ENCODE measurements at regions not wholly inside any gene's neighbourhood (a gene's known extent, or its start where the extent isn't known, plus 50 kb on each side); places are given as distances from the start of the nearest gene placed in this dataset.

DNA sequence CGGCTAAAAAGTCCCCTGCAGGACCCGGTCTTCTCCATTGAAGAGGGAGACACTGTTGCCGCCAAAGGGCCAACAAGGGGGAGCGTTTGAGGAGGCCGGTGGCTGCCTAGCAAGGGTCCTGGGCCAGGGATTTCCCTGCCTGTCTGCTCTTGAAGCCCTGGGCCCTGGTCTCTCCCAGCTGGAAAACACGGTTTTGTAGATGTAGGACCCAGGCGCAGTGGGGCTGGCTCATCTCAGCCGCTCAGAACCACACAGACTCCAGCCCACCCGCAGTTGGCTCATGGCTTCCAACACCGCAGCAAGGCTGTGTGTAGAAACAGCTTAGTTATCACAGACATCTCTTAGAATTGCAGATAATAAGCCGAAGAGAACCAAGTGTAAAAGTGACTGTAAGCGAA, 57.1 kb upstream of the TWIST2 start:
- in situ Hi-C loops (cut with MboI; ENCODE audit: low pct_ligation_motif_present in 1 of 4, low pct_unique_long_range_greater_than_20kb in 1 of 4, low sequenced_read_pairs in 3 of 4), result loop anchor here in 3 of 4 donors (25.0 kb wide), 1 partner anchor 429 kb away; no protein-coding TSS in a partner anchor
- TF ChIP-seq, protein P1, sequence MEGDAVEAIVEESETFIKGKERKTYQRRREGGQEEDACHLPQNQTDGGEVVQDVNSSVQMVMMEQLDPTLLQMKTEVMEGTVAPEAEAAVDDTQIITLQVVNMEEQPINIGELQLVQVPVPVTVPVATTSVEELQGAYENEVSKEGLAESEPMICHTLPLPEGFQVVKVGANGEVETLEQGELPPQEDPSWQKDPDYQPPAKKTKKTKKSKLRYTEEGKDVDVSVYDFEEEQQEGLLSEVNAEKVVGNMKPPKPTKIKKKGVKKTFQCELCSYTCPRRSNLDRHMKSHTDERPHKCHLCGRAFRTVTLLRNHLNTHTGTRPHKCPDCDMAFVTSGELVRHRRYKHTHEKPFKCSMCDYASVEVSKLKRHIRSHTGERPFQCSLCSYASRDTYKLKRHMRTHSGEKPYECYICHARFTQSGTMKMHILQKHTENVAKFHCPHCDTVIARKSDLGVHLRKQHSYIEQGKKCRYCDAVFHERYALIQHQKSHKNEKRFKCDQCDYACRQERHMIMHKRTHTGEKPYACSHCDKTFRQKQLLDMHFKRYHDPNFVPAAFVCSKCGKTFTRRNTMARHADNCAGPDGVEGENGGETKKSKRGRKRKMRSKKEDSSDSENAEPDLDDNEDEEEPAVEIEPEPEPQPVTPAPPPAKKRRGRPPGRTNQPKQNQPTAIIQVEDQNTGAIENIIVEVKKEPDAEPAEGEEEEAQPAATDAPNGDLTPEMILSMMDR (IDR thresholded peaks at IDR 0.05), result no peak
- TF ChIP-seq POLR2A (IDR thresholded peaks at IDR 0.05), result no peak
- TF ChIP-seq EP300 (IDR thresholded peaks at IDR 0.05; ENCODE audit: low read depth), result no peak
- TF ChIP-seq POLR2AphosphoS5 (IDR thresholded peaks at IDR 0.05), result no peak
- Histone ChIP-seq H3K36me3 (no peaks in the 10 kb centered on the region), H3K27ac (peak overlapping the region in 3 of 4 donors; percentile 20 to 51 (median 33)), H3K4me3 (no peak overlapping the region), H3K4me1 (no peaks in the 10 kb centered on the region), H3K9me3 (no peaks in the 10 kb centered on the region), H3K27me3 (no peaks in the 10 kb centered on the region)
- intact Hi-C loops (cut with DNase I; ENCODE audit: low total_unique reads), result no loop called here
- no peak for DNase-seq
- WGBS, 2 donors (ENCODE audit: low coverage in 1 of 2), result 43 to 71% methylated on average over 4 to 12 of the region's 12 CpGs

DNA sequence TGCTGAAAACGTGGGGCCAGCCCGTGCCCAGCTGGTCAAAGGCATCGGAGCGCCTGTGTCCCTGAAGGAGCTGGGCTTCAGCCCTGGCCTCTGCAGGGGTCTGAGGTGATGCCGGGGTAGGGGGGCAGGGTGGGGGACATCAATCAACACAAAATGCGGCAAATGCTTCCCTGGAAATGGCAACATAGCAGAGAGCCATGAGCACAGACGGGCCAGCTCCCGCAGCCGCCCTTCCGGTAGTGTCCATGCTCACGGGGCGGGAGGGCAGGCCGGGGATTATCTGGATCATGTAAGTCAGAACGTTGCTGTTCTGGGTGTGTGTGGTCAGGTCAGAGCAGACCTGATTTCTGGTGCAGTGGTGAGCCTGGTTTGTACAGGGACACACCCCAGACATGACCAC, 56.5 kb upstream of the TWIST2 start:
- H3K4me1 ChIP-seq, result no peaks in the 10 kb centered on the region
- peak overlapping the region in 3 of 4 donors; percentile 20 to 51 (median 33) for H3K27ac ChIP-seq
- no peak for DNase-seq
- no peaks in the 10 kb centered on the region for H3K36me3 ChIP-seq
- H3K4me3 ChIP-seq, result no peak overlapping the region
- no peaks in the 10 kb centered on the region for H3K27me3 ChIP-seq
- intact Hi-C loops (cut with DNase I; ENCODE audit: low total_unique reads), result no loop called here
- H3K9me3 ChIP-seq, result no peaks in the 10 kb centered on the region
- TF ChIP-seq POLR2AphosphoS5 (IDR thresholded peaks at IDR 0.05) (no peak), EP300 (IDR thresholded peaks at IDR 0.05; ENCODE audit: low read depth) (no peak), POLR2A (IDR thresholded peaks at IDR 0.05) (no peak)
- TF ChIP-seq, protein P1 (IDR thresholded peaks at IDR 0.05), result no peak
- in situ Hi-C loops (cut with MboI; ENCODE audit: low pct_ligation_motif_present in 1 of 4, low pct_unique_long_range_greater_than_20kb in 1 of 4, low sequenced_read_pairs in 3 of 4), result loop anchor here in 3 of 4 donors (25.0 kb wide), 1 partner anchor 429 kb away; no protein-coding TSS in a partner anchor
- WGBS, 2 donors (ENCODE audit: low coverage in 1 of 2), result 44 to 76% methylated on average over 3 to 14 of the region's 14 CpGs

DNA sequence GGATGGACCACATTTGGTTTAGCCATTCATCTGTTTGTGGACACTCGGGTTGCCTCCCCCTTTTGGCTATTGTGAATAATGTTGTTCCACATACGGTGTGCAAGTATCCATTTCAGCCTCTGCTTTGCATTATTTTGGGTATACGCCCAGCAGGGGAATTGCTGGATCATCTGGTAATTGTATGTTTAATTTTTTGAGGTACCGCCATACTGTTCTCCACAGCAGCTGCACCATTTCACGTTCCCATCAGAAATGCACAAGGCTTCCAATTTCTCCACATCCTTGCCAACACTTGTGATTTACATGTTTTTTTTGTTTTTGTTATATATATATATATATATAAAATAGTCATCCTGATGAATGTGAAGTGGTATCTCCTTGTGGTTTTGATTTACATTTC, 54.6 kb upstream of the TWIST2 start:
- intact Hi-C loops (cut with DNase I; ENCODE audit: low total_unique reads) (no loop called here), in situ Hi-C loops (cut with MboI; ENCODE audit: low pct_ligation_motif_present in 1 of 4, low pct_unique_long_range_greater_than_20kb in 1 of 4, low sequenced_read_pairs in 3 of 4) (loop anchor here in 3 of 4 donors (25.0 kb wide), 1 partner anchor 431 kb away; no protein-coding TSS in a partner anchor)
- Histone ChIP-seq H3K4me1 (no peaks in the 10 kb centered on the region), H3K4me3 (no peak overlapping the region), H3K9me3 (no peaks in the 10 kb centered on the region), H3K36me3 (no peaks in the 10 kb centered on the region), H3K27ac (no peak overlapping the region), H3K27me3 (no peaks in the 10 kb centered on the region)
- TF ChIP-seq, protein P1 (IDR thresholded peaks at IDR 0.05), result no peak
- TF ChIP-seq POLR2A (IDR thresholded peaks at IDR 0.05), result no peak
- no peak for TF ChIP-seq POLR2AphosphoS5 (IDR thresholded peaks at IDR 0.05)
- no peak for TF ChIP-seq EP300 (IDR thresholded peaks at IDR 0.05; ENCODE audit: low read depth)
- 84 to 86% methylated on average over 5 of the region's 5 CpGs for WGBS, 2 donors (ENCODE audit: low coverage in 1 of 2)
- DNase-seq, result no peak

DNA sequence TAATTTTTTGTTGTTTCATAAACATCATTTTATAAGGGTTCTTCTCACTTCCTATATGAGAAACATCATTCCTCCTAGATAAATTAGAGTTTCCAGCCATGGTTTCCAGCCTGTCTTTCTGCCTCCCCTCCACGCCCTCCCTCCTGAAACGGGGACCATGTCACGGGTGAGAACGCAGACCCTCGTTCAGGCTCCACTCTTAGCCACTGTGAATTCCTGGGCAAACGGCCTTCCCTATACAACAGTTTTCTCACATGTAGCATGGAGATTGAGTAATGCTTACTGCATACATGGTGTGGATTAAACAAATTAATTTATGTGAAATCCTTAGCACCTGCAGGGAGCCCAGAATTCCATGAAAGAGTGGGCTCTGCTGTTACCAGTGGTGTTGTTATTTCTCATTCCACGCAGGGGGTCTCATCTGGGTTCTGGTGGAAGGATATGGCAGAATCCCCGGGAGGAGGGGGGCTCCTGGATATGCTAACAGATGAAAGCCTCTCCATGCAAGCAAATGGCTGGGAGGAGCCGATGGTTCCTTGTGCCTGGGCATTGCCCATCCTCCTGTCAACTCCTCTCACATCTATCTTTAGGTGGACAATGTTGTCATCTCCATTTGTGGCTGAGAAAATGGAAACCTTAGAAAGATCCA, 54.0 kb upstream of the TWIST2 start:
- H3K9me3 ChIP-seq, result no peaks in the 10 kb centered on the region
- H3K36me3 ChIP-seq, result no peaks in the 10 kb centered on the region
- TF ChIP-seq, protein P1 (IDR thresholded peaks at IDR 0.05), result no peak
- TF ChIP-seq EP300 (IDR thresholded peaks at IDR 0.05; ENCODE audit: low read depth) (no peak), POLR2AphosphoS5 (IDR thresholded peaks at IDR 0.05) (no peak), POLR2A (IDR thresholded peaks at IDR 0.05) (no peak)
- DNase-seq, result no peak
- intact Hi-C loops (cut with DNase I; ENCODE audit: low total_unique reads) (no loop called here), in situ Hi-C loops (cut with MboI; ENCODE audit: low pct_ligation_motif_present in 1 of 4, low pct_unique_long_range_greater_than_20kb in 1 of 4, low sequenced_read_pairs in 3 of 4) (loop anchor here in 3 of 4 donors (25.0 kb wide), 1 partner anchor 432 kb away; no protein-coding TSS in a partner anchor)
- 87% methylated on average over 9 of the region's 9 CpGs; no CpG with 5 or more reads in 1 of the 2 donors for WGBS, 2 donors (ENCODE audit: low coverage in 1 of 2)
- H3K27me3 ChIP-seq, result no peaks in the 10 kb centered on the region
- H3K4me1 ChIP-seq, result no peaks in the 10 kb centered on the region
- no peak overlapping the region for H3K4me3 ChIP-seq
- no peak overlapping the region for H3K27ac ChIP-seq

Measured in transverse colon (tissue), 4 donors.